Ovary (tissue), 3 donors: ENCODE measurements at regions not wholly inside any gene's neighbourhood (a gene's known extent, or its start where the extent isn't known, plus 50 kb on each side); places are given as distances from the start of the nearest gene placed in this dataset.

Experiments
- POLR2A ChIP-seq: fragments of 450-650 bp; IDR thresholded peaks from one replicate; pipeline ENCODE4 v1.6.1; 2017; ENCODE audit warnings: antibody characterized with exemption, mild to moderate bottlenecking, moderate library complexity
- TF ChIP-seq, protein P1 (sequence below), 3 donors: fragments of 450-650 bp in 2 of 3; fragments of 200-600 bp in 1 of 3; IDR thresholded peaks; one replicate each; pipeline versions ENCODE4 v1.5.1 to v1.8.0; 2016 to 2022; ENCODE audit warnings: antibody characterized with exemption in 3 of 3, mild to moderate bottlenecking in 1 of 3
- donor health status: DM: no; HTN: no; CAD: no.

DNA sequence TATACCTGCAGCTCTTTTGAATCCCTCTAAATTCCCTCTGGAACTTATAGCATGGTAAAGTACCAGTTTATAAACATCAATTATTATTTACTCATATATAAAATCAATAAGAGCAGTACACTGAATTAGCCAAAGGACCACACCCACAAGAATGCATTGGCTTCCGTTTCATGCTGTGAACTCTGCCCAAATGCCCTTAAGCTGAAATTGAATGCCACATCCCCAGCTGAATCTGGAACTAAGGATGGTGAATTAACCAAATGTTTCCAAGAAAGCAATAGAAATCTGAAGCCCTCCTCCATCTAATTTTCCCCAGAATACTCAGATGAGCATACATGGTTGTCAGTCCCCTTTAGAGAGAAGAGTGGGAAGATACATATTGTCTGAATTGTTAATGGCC, 436.4 kb upstream of the FTMT start:
- TF ChIP-seq, protein P1, sequence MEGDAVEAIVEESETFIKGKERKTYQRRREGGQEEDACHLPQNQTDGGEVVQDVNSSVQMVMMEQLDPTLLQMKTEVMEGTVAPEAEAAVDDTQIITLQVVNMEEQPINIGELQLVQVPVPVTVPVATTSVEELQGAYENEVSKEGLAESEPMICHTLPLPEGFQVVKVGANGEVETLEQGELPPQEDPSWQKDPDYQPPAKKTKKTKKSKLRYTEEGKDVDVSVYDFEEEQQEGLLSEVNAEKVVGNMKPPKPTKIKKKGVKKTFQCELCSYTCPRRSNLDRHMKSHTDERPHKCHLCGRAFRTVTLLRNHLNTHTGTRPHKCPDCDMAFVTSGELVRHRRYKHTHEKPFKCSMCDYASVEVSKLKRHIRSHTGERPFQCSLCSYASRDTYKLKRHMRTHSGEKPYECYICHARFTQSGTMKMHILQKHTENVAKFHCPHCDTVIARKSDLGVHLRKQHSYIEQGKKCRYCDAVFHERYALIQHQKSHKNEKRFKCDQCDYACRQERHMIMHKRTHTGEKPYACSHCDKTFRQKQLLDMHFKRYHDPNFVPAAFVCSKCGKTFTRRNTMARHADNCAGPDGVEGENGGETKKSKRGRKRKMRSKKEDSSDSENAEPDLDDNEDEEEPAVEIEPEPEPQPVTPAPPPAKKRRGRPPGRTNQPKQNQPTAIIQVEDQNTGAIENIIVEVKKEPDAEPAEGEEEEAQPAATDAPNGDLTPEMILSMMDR (IDR thresholded peaks at IDR 0.05), result no peak
- no peak for TF ChIP-seq POLR2A
